Lung (tissue), 11 donors: ENCODE measurements at regions not wholly inside any gene's neighbourhood (a gene's known extent, or its start where the extent isn't known, plus 50 kb on each side); places are given as distances from the start of the nearest gene placed in this dataset.

Experiments used
- ATAC-seq: fragments of 200-7000 bp; cut with Tn5 transposase; one replicate; pipeline ENCODE4 v1.9.1; 2020; ENCODE audit warnings: moderate number of reproducible peaks; ENCODE audit not compliant: insufficient read depth, low FRiP score
- DNase-seq, 3 donors: peaks; one replicate each; pipeline ENCODE4 v3.0.0-alpha.2; 2013 to 2017
- H3K27ac ChIP-seq, 2 donors: one replicate each; pipeline ENCODE4 v1.5.1; 2013; ENCODE audit warnings: mild to moderate bottlenecking in 2 of 2, moderate library complexity in 2 of 2, control low read depth in 1 of 2, inconsistent platforms in 1 of 2, low read depth in 1 of 2, low read length in 1 of 2
- H3K27me3 ChIP-seq, 3 donors: one replicate each; pipeline ENCODE4 v1.5.1; 2013; ENCODE audit warnings: low read length in 2 of 3; ENCODE audit not compliant: control insufficient read depth in 3 of 3, insufficient read depth in 3 of 3
- H3K36me3 ChIP-seq, 4 donors: one replicate each; pipeline ENCODE4 v1.5.1; 2013; ENCODE audit warnings: low read length in 4 of 4, mild to moderate bottlenecking in 1 of 4, moderate library complexity in 1 of 4; ENCODE audit not compliant: control insufficient read depth in 4 of 4, insufficient read depth in 4 of 4
- H3K4me1 ChIP-seq, 5 donors: one replicate each; pipeline ENCODE4 v1.5.1; 2013; ENCODE audit warnings: low read length in 5 of 5, mild to moderate bottlenecking in 2 of 5, moderate library complexity in 1 of 5; ENCODE audit not compliant: control insufficient read depth in 5 of 5, insufficient read depth in 5 of 5
- H3K4me3 ChIP-seq: one replicate; pipeline ENCODE4 v1.5.1; 2013; ENCODE audit warnings: mild to moderate bottlenecking, control low read depth, moderate library complexity
- H3K9ac ChIP-seq, 2 donors: one replicate each; pipeline ENCODE4 v1.5.1; 2013; ENCODE audit warnings: low read length in 2 of 2, control low read depth in 1 of 2; ENCODE audit not compliant: insufficient read depth in 1 of 2
- H3K9me3 ChIP-seq, 4 donors: one replicate each; pipeline ENCODE4 v1.5.1; 2013; ENCODE audit warnings: low read length in 3 of 4, mild to moderate bottlenecking in 1 of 4, moderate library complexity in 1 of 4; ENCODE audit not compliant: control insufficient read depth in 4 of 4, insufficient read depth in 3 of 4
- CTCF ChIP-seq: IDR thresholded peaks from 2 replicates; pipeline ENCODE4 v1.5.1; 2012; ENCODE audit warnings: mild to moderate bottlenecking; ENCODE audit errors: control extremely low read depth, extremely low read depth
- WGBS, 2 donors: extraction: QIAGEN DNeasy Blood & Tissue Kit; methylation state at CpG; one replicate each; pipeline ENCODE4 v1.1.7; 2013; 5-methylcytosine and 5-hydroxymethylcytosine counted together
- donor health status: control.
- donor health status: control.
- donor health status: Bipolar disorder and iron deficiency.
- donor health status: healthy.
- donor health status: DM: yes; HTN: yes; CAD: no.

- no peak overlapping the region for H3K9ac ChIP-seq
- WGBS, 2 donors = 53 to 56% methylated on average over 4 of the region's 4 CpGs
- no peak overlapping the region for H3K4me3 ChIP-seq
- TF ChIP-seq CTCF = no peak
- H3K36me3 ChIP-seq = no peaks in the 10 kb centered on the region
- no peak for ATAC-seq
- H3K4me1 ChIP-seq = no peaks in the 10 kb centered on the region
- no peaks in the 10 kb centered on the region for H3K9me3 ChIP-seq
- H3K27me3 ChIP-seq = no peaks in the 10 kb centered on the region
- no peak overlapping the region for H3K27ac ChIP-seq
- DNase-seq = no peak
These were observed 139.2 kb upstream of the FOXN2 start for GRCh38 chr2:48175254-48175653.

GRCh38 chr2:48175656-48176055 lies 138.8 kb upstream of the FOXN2 start:
- TF ChIP-seq CTCF = no peak
- Histone ChIP-seq H3K36me3 (no peaks in the 10 kb centered on the region), H3K27ac (no peak overlapping the region), H3K4me1 (no peaks in the 10 kb centered on the region), H3K4me3 (no peak overlapping the region), H3K27me3 (no peaks in the 10 kb centered on the region), H3K9me3 (no peaks in the 10 kb centered on the region), H3K9ac (no peak overlapping the region)
- DNase-seq (no peak), ATAC-seq (no peak)

GRCh38 chr2:48176876-48177275 lies 137.6 kb upstream of the FOXN2 start:
- TF ChIP-seq CTCF = no peak
- WGBS, 2 donors = 83 to 100% methylated on average over 1 of the region's 1 CpG
- Histone ChIP-seq H3K4me3 (no peak overlapping the region), H3K27me3 (no peaks in the 10 kb centered on the region), H3K9ac (no peak overlapping the region), H3K4me1 (no peaks in the 10 kb centered on the region), H3K9me3 (no peaks in the 10 kb centered on the region), H3K36me3 (no peaks in the 10 kb centered on the region), H3K27ac (no peak overlapping the region)
- ATAC-seq (no peak), DNase-seq (no peak)

GRCh38 chr2:48178611-48179010 lies 135.9 kb upstream of the FOXN2 start:
- no peak for TF ChIP-seq CTCF
- H3K4me1 ChIP-seq = no peaks in the 10 kb centered on the region
- 94 to 100% methylated on average over 3 of the region's 3 CpGs for WGBS, 2 donors
- H3K9ac ChIP-seq = no peak overlapping the region
- no peaks in the 10 kb centered on the region for H3K27me3 ChIP-seq
- H3K27ac ChIP-seq = no peak overlapping the region
- no peak for ATAC-seq
- H3K4me3 ChIP-seq = no peak overlapping the region
- DNase-seq = no peak
- H3K9me3 ChIP-seq = no peaks in the 10 kb centered on the region
- H3K36me3 ChIP-seq = no peaks in the 10 kb centered on the region
